ENCODE measurements at regions not wholly inside any gene's neighbourhood (a gene's known extent, or its start where the extent isn't known, plus 50 kb on each side); places are given as distances from the start of the nearest gene placed in this dataset.
A peak's percentile ranks its signal among the peaks of the same experiment; 100 is the strongest.

DNA sequence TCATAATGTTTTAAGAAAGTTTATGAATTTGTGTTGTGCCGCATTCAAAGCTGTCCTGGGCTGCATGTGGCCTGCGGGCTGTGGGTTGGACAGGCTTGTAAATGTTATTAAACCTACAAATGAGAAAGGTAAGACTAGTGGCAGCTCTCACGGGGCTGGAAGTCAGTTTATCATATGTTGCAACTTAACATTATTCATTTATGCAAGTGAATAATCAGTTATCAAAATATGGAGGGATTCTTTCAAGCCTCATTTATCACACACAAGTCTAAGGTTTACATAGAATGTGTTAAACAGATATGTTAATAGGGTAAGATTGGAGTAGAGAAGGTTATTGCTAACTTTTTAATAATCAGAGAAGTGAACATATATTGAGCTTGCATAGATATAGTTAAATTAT, 442.5 kb upstream of the RGS6 start:
- H3K36me3 ChIP-seq, result no peaks in the 10 kb centered on the region
- intact Hi-C loops (cut with DNase I; ENCODE audit: low total_unique reads), result no loop called here
- DNase-seq, result no peak
- H3K27ac ChIP-seq, result no peak overlapping the region
- 93 to 94% methylated on average over 3 of the region's 3 CpGs for WGBS, 2 donors (ENCODE audit: low coverage in 1 of 2)
- H3K4me1 ChIP-seq, result peaks cover 0 to 22% (median 3%) of the 10 kb centered on the region in 4 donors
- H3K9me3 ChIP-seq, result no peaks in the 10 kb centered on the region
- no peak overlapping the region for H3K4me3 ChIP-seq
- H3K27me3 ChIP-seq, result no peaks in the 10 kb centered on the region
- in situ Hi-C loops (cut with MboI; ENCODE audit: low pct_ligation_motif_present in 1 of 4, low pct_unique_long_range_greater_than_20kb in 1 of 4, low sequenced_read_pairs in 3 of 4), result no loop called here
- no peak for TF ChIP-seq POLR2AphosphoS5 (IDR thresholded peaks at IDR 0.05)
- no peak for TF ChIP-seq POLR2A (IDR thresholded peaks at IDR 0.05)
- TF ChIP-seq, protein P1, sequence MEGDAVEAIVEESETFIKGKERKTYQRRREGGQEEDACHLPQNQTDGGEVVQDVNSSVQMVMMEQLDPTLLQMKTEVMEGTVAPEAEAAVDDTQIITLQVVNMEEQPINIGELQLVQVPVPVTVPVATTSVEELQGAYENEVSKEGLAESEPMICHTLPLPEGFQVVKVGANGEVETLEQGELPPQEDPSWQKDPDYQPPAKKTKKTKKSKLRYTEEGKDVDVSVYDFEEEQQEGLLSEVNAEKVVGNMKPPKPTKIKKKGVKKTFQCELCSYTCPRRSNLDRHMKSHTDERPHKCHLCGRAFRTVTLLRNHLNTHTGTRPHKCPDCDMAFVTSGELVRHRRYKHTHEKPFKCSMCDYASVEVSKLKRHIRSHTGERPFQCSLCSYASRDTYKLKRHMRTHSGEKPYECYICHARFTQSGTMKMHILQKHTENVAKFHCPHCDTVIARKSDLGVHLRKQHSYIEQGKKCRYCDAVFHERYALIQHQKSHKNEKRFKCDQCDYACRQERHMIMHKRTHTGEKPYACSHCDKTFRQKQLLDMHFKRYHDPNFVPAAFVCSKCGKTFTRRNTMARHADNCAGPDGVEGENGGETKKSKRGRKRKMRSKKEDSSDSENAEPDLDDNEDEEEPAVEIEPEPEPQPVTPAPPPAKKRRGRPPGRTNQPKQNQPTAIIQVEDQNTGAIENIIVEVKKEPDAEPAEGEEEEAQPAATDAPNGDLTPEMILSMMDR (IDR thresholded peaks at IDR 0.05), result no peak
- no peak for TF ChIP-seq EP300 (IDR thresholded peaks at IDR 0.05; ENCODE audit: low read depth)

DNA sequence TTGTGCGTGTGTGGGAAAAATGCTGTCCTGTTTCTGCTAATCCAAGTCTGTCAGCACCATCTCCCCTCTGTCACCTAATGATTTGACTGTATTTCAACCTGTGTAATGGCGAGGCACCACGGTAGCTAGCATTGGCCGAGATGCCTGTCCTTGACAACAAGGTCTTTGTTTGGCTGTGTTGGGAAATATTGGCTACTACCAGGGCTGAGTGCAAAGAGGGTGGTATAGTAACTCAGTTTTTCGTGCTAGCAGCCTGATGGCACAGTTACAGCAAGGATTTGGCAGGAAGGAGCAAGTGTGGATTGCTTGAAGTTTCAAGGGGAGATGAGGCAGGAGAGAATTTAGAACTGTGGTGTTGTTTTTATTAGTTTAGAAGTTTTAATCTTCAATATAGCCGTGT, 440.3 kb upstream of the RGS6 start:
- Histone ChIP-seq H3K36me3 (no peaks in the 10 kb centered on the region), H3K27me3 (no peaks in the 10 kb centered on the region), H3K4me1 (peaks cover 0 to 22% (median 3%) of the 10 kb centered on the region in 4 donors), H3K4me3 (no peak overlapping the region), H3K27ac (peak overlapping the region; percentile 6 to 55 (median 27)), H3K9me3 (no peaks in the 10 kb centered on the region)
- TF ChIP-seq, protein P1 (IDR thresholded peaks at IDR 0.05), result no peak
- no peak for TF ChIP-seq EP300 (IDR thresholded peaks at IDR 0.05; ENCODE audit: low read depth)
- TF ChIP-seq POLR2AphosphoS5 (IDR thresholded peaks at IDR 0.05), result no peak
- 69 to 76% methylated on average over 3 to 6 of the region's 6 CpGs for WGBS, 2 donors (ENCODE audit: low coverage in 1 of 2)
- intact Hi-C loops (cut with DNase I; ENCODE audit: low total_unique reads) (no loop called here), in situ Hi-C loops (cut with MboI; ENCODE audit: low pct_ligation_motif_present in 1 of 4, low pct_unique_long_range_greater_than_20kb in 1 of 4, low sequenced_read_pairs in 3 of 4) (no loop called here)
- no peak for DNase-seq

DNA sequence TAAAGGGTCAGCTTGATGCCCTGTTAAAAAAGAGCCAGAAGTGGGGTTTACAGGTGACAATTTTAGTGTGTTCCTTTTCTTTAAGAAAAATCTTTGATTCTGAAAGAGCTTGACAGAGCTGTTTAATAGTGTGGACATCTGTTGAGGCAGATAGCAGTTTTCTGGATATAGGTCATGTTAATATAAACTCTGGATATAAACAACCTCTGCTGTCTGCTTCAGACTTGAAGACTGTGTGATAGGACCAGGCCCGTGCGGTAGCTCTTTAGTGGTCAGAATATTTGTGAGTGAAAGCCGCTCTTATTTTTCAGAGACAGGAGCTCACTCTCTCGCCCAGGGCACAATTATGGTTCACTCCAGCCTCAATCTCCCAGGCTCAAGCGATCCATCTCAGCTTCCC, 439.9 kb upstream of the RGS6 start:
- Histone ChIP-seq H3K27ac (peak overlapping the region; percentile 6 to 55 (median 27)), H3K27me3 (no peaks in the 10 kb centered on the region), H3K36me3 (no peaks in the 10 kb centered on the region), H3K4me1 (peaks cover 0 to 22% (median 3%) of the 10 kb centered on the region in 4 donors), H3K9me3 (no peaks in the 10 kb centered on the region), H3K4me3 (no peak overlapping the region)
- in situ Hi-C loops (cut with MboI; ENCODE audit: low pct_ligation_motif_present in 1 of 4, low pct_unique_long_range_greater_than_20kb in 1 of 4, low sequenced_read_pairs in 3 of 4) (no loop called here), intact Hi-C loops (cut with DNase I; ENCODE audit: low total_unique reads) (no loop called here)
- DNase-seq, result no peak
- WGBS, 2 donors (ENCODE audit: low coverage in 1 of 2), result 78 to 79% methylated on average over 3 to 5 of the region's 5 CpGs
- TF ChIP-seq, protein P1 (IDR thresholded peaks at IDR 0.05), result no peak
- TF ChIP-seq POLR2A (IDR thresholded peaks at IDR 0.05) (no peak), EP300 (IDR thresholded peaks at IDR 0.05; ENCODE audit: low read depth) (no peak), POLR2AphosphoS5 (IDR thresholded peaks at IDR 0.05) (no peak)

DNA sequence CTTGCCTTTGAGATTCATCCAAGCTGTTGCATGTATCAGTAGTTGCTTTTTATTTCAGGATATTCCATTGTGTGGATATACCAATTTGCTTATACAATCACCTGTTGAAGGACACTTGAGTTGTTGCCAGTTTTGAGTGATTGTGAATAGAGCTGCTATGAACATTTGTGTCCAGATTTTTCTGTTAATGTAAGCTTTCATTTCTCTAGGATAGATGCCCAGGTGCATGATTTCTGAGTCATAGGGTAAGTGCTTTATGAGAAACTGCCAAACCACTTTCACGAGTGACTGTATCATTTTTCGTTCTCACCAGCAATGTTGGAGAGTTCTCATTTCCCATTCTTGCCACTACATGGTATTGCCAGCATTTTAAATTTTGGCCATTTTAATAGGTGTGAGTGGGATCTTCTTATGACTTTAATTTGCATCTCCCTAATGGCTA, 434.6 kb upstream of the RGS6 start:
- Histone ChIP-seq H3K27ac (no peak overlapping the region), H3K4me1 (peaks cover 0 to 10% (median 7%) of the 10 kb centered on the region in 4 donors), H3K27me3 (no peaks in the 10 kb centered on the region), H3K4me3 (no peak overlapping the region), H3K9me3 (no peaks in the 10 kb centered on the region), H3K36me3 (no peaks in the 10 kb centered on the region)
- WGBS, 2 donors (ENCODE audit: low coverage in 1 of 2), result 17 to 27% methylated on average over 2 of the region's 2 CpGs
- in situ Hi-C loops (cut with MboI; ENCODE audit: low pct_ligation_motif_present in 1 of 4, low pct_unique_long_range_greater_than_20kb in 1 of 4, low sequenced_read_pairs in 3 of 4), result no loop called here
- intact Hi-C loops (cut with DNase I; ENCODE audit: low total_unique reads), result no loop called here
- TF ChIP-seq EP300 (IDR thresholded peaks at IDR 0.05; ENCODE audit: low read depth) (no peak), POLR2A (IDR thresholded peaks at IDR 0.05) (no peak), POLR2AphosphoS5 (IDR thresholded peaks at IDR 0.05) (no peak)
- TF ChIP-seq, protein P1 (IDR thresholded peaks at IDR 0.05), result no peak
- DNase-seq, result no peak

All from transverse colon (tissue), 4 donors.